Testis (tissue), 2 donors: ENCODE measurements at regions not wholly inside any gene's neighbourhood (a gene's known extent, or its start where the extent isn't known, plus 50 kb on each side); places are given as distances from the start of the nearest gene placed in this dataset.

Experiments used
- DNase-seq: peaks from one replicate; pipeline ENCODE4 v3.0.0-alpha.2; 2019
- H3K27ac ChIP-seq, 2 donors: fragments of 200-600 bp; sonication (generic); one replicate each; pipeline ENCODE4 v1.5.1; 2019
- H3K27me3 ChIP-seq: fragments of 200-600 bp; sonication (generic); one replicate; pipeline ENCODE4 v1.5.1; 2019
- H3K36me3 ChIP-seq: fragments of 200-600 bp; sonication (generic); one replicate; pipeline ENCODE4 v1.5.1; 2017; ENCODE audit warnings: low read depth; ENCODE audit errors: missing control alignments
- H3K4me1 ChIP-seq: fragments of 200-600 bp; sonication (generic); one replicate; pipeline ENCODE4 v1.5.1; 2019
- H3K4me3 ChIP-seq, 2 donors: fragments of 200-600 bp; sonication (generic); one replicate each; pipeline ENCODE4 v1.5.1; 2017 to 2019
- H3K9me3 ChIP-seq: fragments of 200-600 bp; sonication (generic); one replicate; pipeline ENCODE4 v1.5.1; 2017
- POLR2A ChIP-seq: fragments of 450-650 bp; IDR thresholded peaks from one replicate; pipeline ENCODE4 v1.6.1; 2017; ENCODE audit warnings: antibody characterized with exemption, mild to moderate bottlenecking, moderate library complexity
- WGBS, 2 donors: methylation state at CpG; one replicate each; pipeline ENCODE4 v1.1.5; 2018; 5-methylcytosine and 5-hydroxymethylcytosine counted together
- intact Hi-C: fragments of 100-400 bp; cut with DNase I; formaldehyde crosslinking; loops from one replicate; pipeline ENCODE4 v1.15.1; 2023; ENCODE audit warnings: low total_unique reads
- TF ChIP-seq, protein P1 (sequence below), 3 experiments: fragments of 450-650 bp in 2 of 3; fragments of 200-600 bp in 1 of 3; sonication (generic) in 1 of 3; IDR thresholded peaks; one replicate each; pipeline ENCODE4 v1.5.1; 2016 to 2019; ENCODE audit warnings: antibody characterized with exemption in 3 of 3, mild to moderate bottlenecking in 2 of 3, moderate library complexity in 1 of 3

DNA sequence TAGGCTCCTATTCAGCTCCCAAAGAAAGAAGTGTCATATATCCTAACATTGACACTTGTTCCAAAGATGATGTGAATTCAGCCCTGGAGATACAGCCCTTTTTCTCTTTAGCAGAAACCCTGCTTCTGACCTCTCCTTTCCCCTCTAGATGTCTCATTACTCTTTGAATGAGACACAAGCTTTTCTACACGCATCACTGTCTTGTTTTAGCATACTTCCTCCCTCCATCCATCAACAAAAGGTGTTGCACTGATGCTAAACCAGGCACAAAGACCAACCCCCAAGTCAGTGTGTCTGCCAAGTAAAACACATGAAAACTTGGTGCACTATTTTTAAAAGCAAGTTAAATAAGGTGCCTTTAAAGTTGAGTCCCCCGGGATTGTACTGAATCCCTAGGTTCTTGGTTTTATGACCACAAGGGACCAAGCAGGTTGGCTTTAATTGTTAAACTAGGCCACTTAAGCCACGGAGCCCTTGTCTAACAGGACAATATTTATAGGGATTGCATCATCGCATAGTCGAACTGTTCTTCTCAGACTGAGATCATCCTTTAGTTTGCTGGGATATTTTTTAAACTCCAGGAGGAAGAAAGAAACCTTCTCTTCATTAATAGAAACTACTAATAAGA is 101.0 kb upstream of the GUCA2B start:
- Histone ChIP-seq H3K27me3 (no peaks in the 10 kb centered on the region), H3K4me1 (no peaks in the 10 kb centered on the region), H3K36me3 (no peaks in the 10 kb centered on the region), H3K9me3 (no peaks in the 10 kb centered on the region), H3K27ac (no peak overlapping the region), H3K4me3 (no peak overlapping the region)
- DNase-seq: no peak
- intact Hi-C loops: no loop called here
- TF ChIP-seq, protein P1, sequence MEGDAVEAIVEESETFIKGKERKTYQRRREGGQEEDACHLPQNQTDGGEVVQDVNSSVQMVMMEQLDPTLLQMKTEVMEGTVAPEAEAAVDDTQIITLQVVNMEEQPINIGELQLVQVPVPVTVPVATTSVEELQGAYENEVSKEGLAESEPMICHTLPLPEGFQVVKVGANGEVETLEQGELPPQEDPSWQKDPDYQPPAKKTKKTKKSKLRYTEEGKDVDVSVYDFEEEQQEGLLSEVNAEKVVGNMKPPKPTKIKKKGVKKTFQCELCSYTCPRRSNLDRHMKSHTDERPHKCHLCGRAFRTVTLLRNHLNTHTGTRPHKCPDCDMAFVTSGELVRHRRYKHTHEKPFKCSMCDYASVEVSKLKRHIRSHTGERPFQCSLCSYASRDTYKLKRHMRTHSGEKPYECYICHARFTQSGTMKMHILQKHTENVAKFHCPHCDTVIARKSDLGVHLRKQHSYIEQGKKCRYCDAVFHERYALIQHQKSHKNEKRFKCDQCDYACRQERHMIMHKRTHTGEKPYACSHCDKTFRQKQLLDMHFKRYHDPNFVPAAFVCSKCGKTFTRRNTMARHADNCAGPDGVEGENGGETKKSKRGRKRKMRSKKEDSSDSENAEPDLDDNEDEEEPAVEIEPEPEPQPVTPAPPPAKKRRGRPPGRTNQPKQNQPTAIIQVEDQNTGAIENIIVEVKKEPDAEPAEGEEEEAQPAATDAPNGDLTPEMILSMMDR (IDR thresholded peaks at IDR 0.05): no peak
- no peak for TF ChIP-seq POLR2A
- WGBS, 2 donors: 60 to 64% methylated on average over 5 of the region's 5 CpGs

DNA sequence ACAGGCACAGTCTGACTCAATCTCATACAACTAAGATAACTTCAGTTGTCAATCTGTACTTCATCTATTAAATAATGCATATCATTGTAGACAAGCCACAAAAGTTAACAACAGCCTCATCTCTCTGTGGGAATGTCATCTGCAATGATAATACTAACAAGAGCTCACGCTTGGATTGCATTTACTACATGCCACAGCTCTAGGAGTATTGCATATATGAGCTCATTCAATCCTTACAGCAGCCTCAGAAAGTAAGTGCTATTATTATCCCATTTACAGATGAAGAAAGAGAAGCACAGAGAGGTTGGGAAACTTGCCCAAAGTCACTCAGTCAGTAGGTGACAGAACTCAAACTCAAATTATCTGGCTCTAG is 105.7 kb upstream of the GUCA2B start:
- Histone ChIP-seq H3K27me3 (no peaks in the 10 kb centered on the region), H3K4me3 (no peak overlapping the region), H3K36me3 (no peaks in the 10 kb centered on the region), H3K4me1 (no peaks in the 10 kb centered on the region), H3K27ac (no peak overlapping the region), H3K9me3 (no peaks in the 10 kb centered on the region)
- no peak for DNase-seq
- TF ChIP-seq, protein P1 (IDR thresholded peaks at IDR 0.05): no peak
- intact Hi-C loops: no loop called here
- 65 to 87% methylated on average over 1 of the region's 1 CpG for WGBS, 2 donors

DNA sequence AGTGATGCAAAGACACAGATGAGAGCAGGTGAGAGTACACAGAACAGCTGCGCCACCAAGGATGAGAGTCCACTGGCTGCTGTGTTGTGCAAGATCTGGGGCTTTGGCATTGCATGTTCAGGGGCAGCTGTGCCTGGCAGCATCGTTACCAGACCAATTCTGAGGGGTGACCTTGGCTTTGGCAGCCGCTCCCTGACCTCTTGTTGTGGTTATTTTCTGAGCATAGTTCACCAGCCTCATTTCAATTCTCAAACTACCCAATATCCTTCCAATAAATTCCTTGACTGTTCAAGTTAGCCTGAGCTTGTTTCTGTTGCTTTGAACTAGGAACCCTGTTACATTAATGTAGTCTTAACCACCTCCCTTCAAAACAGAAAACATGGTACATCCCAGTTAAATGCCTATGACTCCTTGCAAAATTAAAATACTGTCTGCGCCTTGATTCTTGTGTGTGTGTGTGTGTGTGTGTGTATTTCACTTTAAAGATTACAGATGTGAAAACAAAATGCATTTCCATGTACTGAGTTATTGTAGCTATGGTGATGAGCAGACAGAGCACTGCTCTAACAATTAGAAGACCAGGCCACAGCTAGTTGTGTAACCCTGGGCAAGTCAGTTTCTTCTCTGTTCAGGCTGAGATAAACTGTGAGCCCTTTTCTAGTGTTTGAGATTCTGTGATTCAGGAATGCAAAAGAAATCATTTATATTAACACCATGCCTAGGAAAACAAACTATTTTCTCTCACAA is 106.3 kb upstream of the GUCA2B start:
- WGBS, 2 donors: 76 to 78% methylated on average over 4 of the region's 4 CpGs
- Histone ChIP-seq H3K4me1 (no peaks in the 10 kb centered on the region), H3K27ac (no peak overlapping the region), H3K27me3 (no peaks in the 10 kb centered on the region), H3K4me3 (no peak overlapping the region), H3K9me3 (no peaks in the 10 kb centered on the region), H3K36me3 (no peaks in the 10 kb centered on the region)
- no peak for DNase-seq
- no peak for TF ChIP-seq POLR2A
- TF ChIP-seq, protein P1 (IDR thresholded peaks at IDR 0.05): no peak
- intact Hi-C loops: no loop called here

DNA sequence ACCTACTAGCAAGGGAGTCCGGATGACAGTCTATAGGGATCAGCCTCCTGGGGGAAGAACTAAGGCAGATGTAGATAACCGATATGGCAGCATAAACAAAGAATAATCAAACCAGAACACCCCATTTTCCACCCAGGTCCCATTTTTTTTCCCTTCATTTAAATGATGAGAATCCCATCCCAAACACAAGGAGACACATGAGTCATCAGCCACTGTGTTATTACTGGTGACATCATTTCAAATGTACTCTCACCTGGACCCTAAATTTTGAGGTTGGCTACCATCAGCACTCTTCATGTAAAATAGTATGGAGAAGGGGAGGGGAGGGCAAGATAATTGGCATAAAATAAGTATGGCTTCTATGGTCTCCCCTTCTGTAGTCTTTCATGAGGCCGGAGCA is 108.9 kb upstream of the GUCA2B start:
- Histone ChIP-seq H3K4me3 (no peak overlapping the region), H3K4me1 (no peaks in the 10 kb centered on the region), H3K27ac (no peak overlapping the region), H3K9me3 (no peaks in the 10 kb centered on the region), H3K27me3 (no peaks in the 10 kb centered on the region), H3K36me3 (no peaks in the 10 kb centered on the region)
- TF ChIP-seq, protein P1 (IDR thresholded peaks at IDR 0.05): no peak
- TF ChIP-seq POLR2A: no peak
- intact Hi-C loops: no loop called here
- WGBS, 2 donors: 82 to 88% methylated on average over 3 of the region's 3 CpGs
- no peak for DNase-seq

DNA sequence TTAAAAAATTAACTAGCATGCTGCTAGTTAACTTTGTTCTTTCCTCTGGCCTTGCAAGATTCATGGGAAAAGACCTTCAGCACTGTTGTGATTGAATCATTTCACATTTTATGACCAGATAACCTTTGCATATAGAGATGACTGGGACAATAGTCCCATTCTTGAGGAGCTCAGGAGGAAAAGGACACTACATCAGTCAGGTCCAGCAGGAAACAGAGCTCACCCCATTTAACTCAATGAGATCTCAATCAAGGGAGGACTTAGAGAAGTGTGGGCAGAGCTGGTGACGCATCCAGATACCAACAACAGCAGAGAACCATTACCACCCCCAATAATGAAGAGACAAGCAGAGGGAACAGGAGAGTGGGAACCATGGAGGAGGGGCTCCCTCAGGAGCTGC is 109.4 kb upstream of the GUCA2B start:
- H3K4me1 ChIP-seq: no peaks in the 10 kb centered on the region
- no peaks in the 10 kb centered on the region for H3K9me3 ChIP-seq
- WGBS, 2 donors: 82 to 90% methylated on average over 1 of the region's 1 CpG
- no peaks in the 10 kb centered on the region for H3K27me3 ChIP-seq
- no peaks in the 10 kb centered on the region for H3K36me3 ChIP-seq
- DNase-seq: no peak
- no peak for TF ChIP-seq POLR2A
- TF ChIP-seq, protein P1 (IDR thresholded peaks at IDR 0.05): no peak
- no peak overlapping the region for H3K4me3 ChIP-seq
- H3K27ac ChIP-seq: no peak overlapping the region
- intact Hi-C loops: no loop called here
